Transverse colon (tissue), 4 donors: ENCODE measurements at regions not wholly inside any gene's neighbourhood (a gene's known extent, or its start where the extent isn't known, plus 50 kb on each side); places are given as distances from the start of the nearest gene placed in this dataset.

Experiments
- DNase-seq: peaks from one replicate; pipeline ENCODE4 v3.0.0-alpha.2; 2019
- H3K27ac ChIP-seq, 4 donors: fragments of 200-600 bp; sonication (generic); 2 replicates each; pipeline ENCODE4 v1.5.1; 2016 to 2018; ENCODE audit warnings: inconsistent platforms in 4 of 4
- H3K27me3 ChIP-seq: fragments of 200-600 bp; sonication (generic); 2 replicates; pipeline ENCODE4 v1.5.1; 2017; ENCODE audit warnings: inconsistent platforms
- H3K36me3 ChIP-seq, 4 donors: fragments of 200-600 bp; sonication (generic); 2 replicates each; pipeline ENCODE4 v1.5.1; 2017 to 2019; ENCODE audit warnings: inconsistent platforms in 4 of 4
- H3K4me1 ChIP-seq, 4 donors: fragments of 200-600 bp; sonication (generic); 2 replicates each; pipeline ENCODE4 v1.5.1; 2017 to 2020; ENCODE audit warnings: inconsistent platforms in 4 of 4
- H3K4me3 ChIP-seq, 4 donors: fragments of 200-600 bp; sonication (generic); 1 replicate in 1 of 4; 2 replicates in 3 of 4; pipeline versions ENCODE4 v1.5.1 to v1.6.1; 2017 to 2019; ENCODE audit warnings: inconsistent platforms in 4 of 4
- H3K9me3 ChIP-seq, 2 donors: fragments of 200-600 bp; sonication (generic); 2 replicates each; pipeline ENCODE4 v1.5.1; 2017 to 2019; ENCODE audit warnings: inconsistent platforms in 2 of 2
- CTCF ChIP-seq, 5 experiments: fragments of 200-600 bp in 3 of 5; fragments of 450-650 bp in 2 of 5; sonication (generic) in 3 of 5; IDR thresholded peaks; 1 replicate in 2 of 5; 2 replicates in 3 of 5; pipeline ENCODE4 v1.5.1; 2016 to 2017; ENCODE audit warnings: antibody characterized with exemption in 5 of 5, inconsistent platforms in 3 of 5, mild to moderate bottlenecking in 2 of 5, moderate library complexity in 1 of 5
- EP300 ChIP-seq: sonication (generic); formaldehyde crosslinking; IDR thresholded peaks from one replicate; pipeline ENCODE4 v1.6.1; 2017; ENCODE audit warnings: antibody characterized with exemption, low read depth
- POLR2A ChIP-seq: fragments of 450-650 bp; IDR thresholded peaks from one replicate; pipeline ENCODE4 v1.6.1; 2016; ENCODE audit warnings: antibody characterized with exemption, mild to moderate bottlenecking, moderate library complexity
- POLR2AphosphoS5 ChIP-seq, 3 donors: sonication (generic); formaldehyde crosslinking; IDR thresholded peaks; one replicate each; pipeline ENCODE4 v1.6.1; 2016; ENCODE audit warnings: antibody characterized with exemption in 3 of 3
- WGBS, 2 donors: methylation state at CpG; one replicate each; pipeline ENCODE4 v1.1.5; 2018; ENCODE audit warnings: low coverage in 1 of 2; 5-methylcytosine and 5-hydroxymethylcytosine counted together
- in situ Hi-C, 4 donors: fragments of 200-750 bp; cut with MboI; loops; one replicate each; pipeline versions ENCODE4 v1.15.0 to v1.15.1; 2017; ENCODE audit warnings: low sequenced_read_pairs in 3 of 4, low pct_ligation_motif_present in 1 of 4, low pct_unique_long_range_greater_than_20kb in 1 of 4
- intact Hi-C: fragments of 100-400 bp; cut with DNase I; formaldehyde crosslinking; loops from one replicate; pipeline ENCODE4 v1.15.1; 2023; ENCODE audit warnings: low total_unique reads

- Histone ChIP-seq H3K9me3 (no peaks in the 10 kb centered on the region), H3K27me3 (no peaks in the 10 kb centered on the region), H3K36me3 (no peaks in the 10 kb centered on the region), H3K4me3 (no peak overlapping the region), H3K27ac (no peak overlapping the region), H3K4me1 (no peaks in the 10 kb centered on the region)
- TF ChIP-seq EP300 (no peak), POLR2A (no peak), CTCF (IDR thresholded peaks at IDR 0.05) (no peak), POLR2AphosphoS5 (IDR thresholded peaks at IDR 0.05) (no peak)
- intact Hi-C loops (no loop called here), in situ Hi-C loops (no loop called here)
- no peak for DNase-seq
- WGBS, 2 donors, result 81 to 85% methylated on average over 8 to 15 of the region's 15 CpGs
These were observed 79.0 kb downstream of the ZNF281 start for GRCh38 chr1:200330741-200331428.

GRCh38 chr1:200329208-200329882 is 80.5 kb downstream of the ZNF281 start:
- DNase-seq, result no peak
- no peaks in the 10 kb centered on the region for H3K27me3 ChIP-seq
- no peak overlapping the region for H3K27ac ChIP-seq
- WGBS, 2 donors, result 90% methylated on average over 7 of the region's 7 CpGs; no CpG with 5 or more reads in 1 of the 2 donors
- intact Hi-C loops (no loop called here), in situ Hi-C loops (no loop called here)
- no peak overlapping the region for H3K4me3 ChIP-seq
- H3K4me1 ChIP-seq, result no peaks in the 10 kb centered on the region
- TF ChIP-seq EP300 (no peak), POLR2AphosphoS5 (IDR thresholded peaks at IDR 0.05) (no peak), CTCF (IDR thresholded peaks at IDR 0.05) (no peak), POLR2A (no peak)
- no peaks in the 10 kb centered on the region for H3K9me3 ChIP-seq
- no peaks in the 10 kb centered on the region for H3K36me3 ChIP-seq

DNA sequence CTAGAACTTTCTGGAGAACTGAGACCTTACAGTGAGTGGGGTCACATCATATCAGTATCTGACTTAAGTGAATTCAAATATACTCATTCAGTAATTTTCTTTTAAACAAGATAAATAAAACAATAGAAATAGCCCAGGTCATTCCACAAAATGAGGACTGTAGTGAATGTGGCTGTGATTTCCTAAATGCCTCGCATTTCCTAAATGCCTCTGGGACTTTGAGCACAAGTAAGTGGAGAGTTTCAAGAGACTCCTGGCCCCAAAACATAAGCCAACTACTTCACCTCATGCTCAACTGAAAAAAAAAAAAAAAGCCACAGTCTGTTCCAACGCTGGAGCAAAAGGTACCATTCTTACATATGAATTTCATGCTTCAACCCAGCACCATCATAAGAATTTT is 81.5 kb downstream of the ZNF281 start:
- Histone ChIP-seq H3K9me3 (no peaks in the 10 kb centered on the region), H3K27ac (no peak overlapping the region), H3K4me1 (no peaks in the 10 kb centered on the region), H3K36me3 (no peaks in the 10 kb centered on the region), H3K4me3 (no peak overlapping the region), H3K27me3 (no peaks in the 10 kb centered on the region)
- TF ChIP-seq POLR2A (no peak), POLR2AphosphoS5 (IDR thresholded peaks at IDR 0.05) (no peak), CTCF (IDR thresholded peaks at IDR 0.05) (no peak), EP300 (no peak)
- intact Hi-C loops, result no loop called here
- in situ Hi-C loops, result no loop called here
- DNase-seq, result no peak
- WGBS, 2 donors, result 72 to 83% methylated on average over 2 of the region's 2 CpGs

DNA sequence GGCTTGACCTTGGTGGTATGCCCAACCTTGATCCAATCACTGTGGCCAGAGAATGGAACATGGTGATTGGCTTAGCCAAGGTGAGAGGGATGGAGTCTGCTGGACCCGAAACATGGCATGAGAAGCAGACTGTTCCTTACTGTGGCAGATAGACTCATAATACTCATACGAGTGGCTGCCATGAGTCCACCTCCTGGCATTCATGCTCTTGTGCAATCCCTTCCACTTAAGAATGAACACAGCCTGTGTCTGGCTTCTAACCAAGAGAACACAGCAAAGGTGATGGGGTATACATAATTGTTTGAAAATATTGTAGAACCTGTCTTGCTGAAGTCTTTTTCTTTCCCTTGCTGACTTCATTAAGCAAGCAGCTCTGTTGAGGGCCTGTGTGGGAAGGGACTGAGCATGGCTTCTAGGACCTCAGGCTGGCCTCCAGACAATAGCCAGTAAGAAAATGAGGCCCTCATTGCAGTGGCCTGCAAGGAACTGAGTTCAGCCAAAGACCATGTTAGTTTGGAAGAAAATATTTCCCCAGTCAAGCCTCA is 85.9 kb downstream of the ZNF281 start:
- Histone ChIP-seq H3K27ac (no peak overlapping the region), H3K27me3 (no peaks in the 10 kb centered on the region), H3K4me3 (no peak overlapping the region), H3K9me3 (no peaks in the 10 kb centered on the region), H3K36me3 (no peaks in the 10 kb centered on the region), H3K4me1 (no peaks in the 10 kb centered on the region)
- intact Hi-C loops, result no loop called here
- in situ Hi-C loops, result loop anchor here in 1 of 4 donors (25.0 kb wide), 1 partner anchor 637 kb away; no protein-coding TSS in a partner anchor
- no peak for TF ChIP-seq POLR2A
- WGBS, 2 donors, result 88% methylated on average over 2 of the region's 2 CpGs; no CpG with 5 or more reads in 1 of the 2 donors
- no peak for DNase-seq
